ENCODE measurements at regions not wholly inside any gene's neighbourhood (a gene's known extent, or its start where the extent isn't known, plus 50 kb on each side); places are given as distances from the start of the nearest gene placed in this dataset.
"Not testable (repeated sequence)": the region's sequence is repeated elsewhere in the genome, so short reads cannot be mapped to it uniquely, and the experiment has no call there.

- Histone ChIP-seq H3K9me2 (replicated peaks; ENCODE audit: low read depth, low read length) (no peaks in the 10 kb centered on the region), H3F3A (ENCODE audit: low read depth) (no peaks in the 10 kb centered on the region), H4K20me1 (ENCODE audit: insufficient read depth, low read length, poor library complexity, severe bottlenecking) (no peaks in the 10 kb centered on the region), H3K36me3 (ENCODE audit: insufficient read depth, low read length) (no peaks in the 10 kb centered on the region), H3K4me1 (ENCODE audit: insufficient read depth, low read length, poor library complexity, severe bottlenecking) (no peaks in the 10 kb centered on the region), H2AFZ (ENCODE audit: low read length) (no peak overlapping the region), H3K79me2 (ENCODE audit: insufficient read depth, low read length) (no peaks in the 10 kb centered on the region), H3K4me3 (ENCODE audit: low read length, poor library complexity, severe bottlenecking) (no peak overlapping the region), H3K9me3 (ENCODE audit: insufficient read depth, low read depth, low read length) (no peaks in the 10 kb centered on the region), H3K4me2 (ENCODE audit: low read depth, low read length, poor library complexity, severe bottlenecking) (no peak overlapping the region), H3K27me3 (ENCODE audit: insufficient read depth, low read length, poor library complexity, severe bottlenecking) (no peaks in the 10 kb centered on the region), H3K9ac (ENCODE audit: low read depth, low read length, poor library complexity, severe bottlenecking) (no peak overlapping the region)
- TF ChIP-seq CTCF (conservative IDR thresholded peaks at IDR 0.05; ENCODE audit: low read length): no peak
- TF ChIP-seq EZH2phosphoT487 (IDR thresholded peaks at IDR 0.05; ENCODE audit: borderline replicate concordance): no peak
These were observed 66.9 kb upstream of the CHST1 start for GRCh38 chr11:45732343-45732742.

- not testable (repeated sequence) for H3F3A ChIP-seq (ENCODE audit: low read depth); H3K4me3 ChIP-seq (ENCODE audit: low read length, poor library complexity, severe bottlenecking); H3K9ac ChIP-seq (ENCODE audit: low read depth, low read length, poor library complexity, severe bottlenecking); H3K27me3 ChIP-seq (ENCODE audit: insufficient read depth, low read length, poor library complexity, severe bottlenecking); H3K4me2 ChIP-seq (ENCODE audit: low read depth, low read length, poor library complexity, severe bottlenecking); H3K4me1 ChIP-seq (ENCODE audit: insufficient read depth, low read length, poor library complexity, severe bottlenecking); H4K20me1 ChIP-seq (ENCODE audit: insufficient read depth, low read length, poor library complexity, severe bottlenecking); H3K79me2 ChIP-seq (ENCODE audit: insufficient read depth, low read length); H3K36me3 ChIP-seq (ENCODE audit: insufficient read depth, low read length); H2AFZ ChIP-seq (ENCODE audit: low read length); H3K9me3 ChIP-seq (ENCODE audit: insufficient read depth, low read depth, low read length); H3K9me2 ChIP-seq (replicated peaks; ENCODE audit: low read depth, low read length)
These were observed 65.7 kb upstream of the CHST1 start for GRCh38 chr11:45731171-45731570.

- H3K9ac ChIP-seq (ENCODE audit: low read depth, low read length, poor library complexity, severe bottlenecking): no peak overlapping the region
- H3K9me2 ChIP-seq (replicated peaks; ENCODE audit: low read depth, low read length): no peaks in the 10 kb centered on the region
- no peaks in the 10 kb centered on the region for H3K36me3 ChIP-seq (ENCODE audit: insufficient read depth, low read length)
- no peaks in the 10 kb centered on the region for H3K79me2 ChIP-seq (ENCODE audit: insufficient read depth, low read length)
- no peak overlapping the region for H2AFZ ChIP-seq (ENCODE audit: low read length)
- TF ChIP-seq EZH2phosphoT487 (IDR thresholded peaks at IDR 0.05; ENCODE audit: borderline replicate concordance) (no peak), CTCF (conservative IDR thresholded peaks at IDR 0.05; ENCODE audit: low read length) (no peak)
- H3K9me3 ChIP-seq (ENCODE audit: insufficient read depth, low read depth, low read length): no peaks in the 10 kb centered on the region
- H3K4me3 ChIP-seq (ENCODE audit: low read length, poor library complexity, severe bottlenecking): no peak overlapping the region
- H3K4me2 ChIP-seq (ENCODE audit: low read depth, low read length, poor library complexity, severe bottlenecking): no peak overlapping the region
- H3F3A ChIP-seq (ENCODE audit: low read depth): no peaks in the 10 kb centered on the region
- no peaks in the 10 kb centered on the region for H4K20me1 ChIP-seq (ENCODE audit: insufficient read depth, low read length, poor library complexity, severe bottlenecking)
- no peaks in the 10 kb centered on the region for H3K4me1 ChIP-seq (ENCODE audit: insufficient read depth, low read length, poor library complexity, severe bottlenecking)
- no peaks in the 10 kb centered on the region for H3K27me3 ChIP-seq (ENCODE audit: insufficient read depth, low read length, poor library complexity, severe bottlenecking)
These were observed 64.6 kb upstream of the CHST1 start for GRCh38 chr11:45730014-45730413.

- H3K36me3 ChIP-seq (ENCODE audit: insufficient read depth, low read length): no peaks in the 10 kb centered on the region
- no peak overlapping the region for H3K4me2 ChIP-seq (ENCODE audit: low read depth, low read length, poor library complexity, severe bottlenecking)
- no peaks in the 10 kb centered on the region for H3K27me3 ChIP-seq (ENCODE audit: insufficient read depth, low read length, poor library complexity, severe bottlenecking)
- no peaks in the 10 kb centered on the region for H3K79me2 ChIP-seq (ENCODE audit: insufficient read depth, low read length)
- H3K9me3 ChIP-seq (ENCODE audit: insufficient read depth, low read depth, low read length): no peaks in the 10 kb centered on the region
- no peak overlapping the region for H3K4me3 ChIP-seq (ENCODE audit: low read length, poor library complexity, severe bottlenecking)
- H3K9ac ChIP-seq (ENCODE audit: low read depth, low read length, poor library complexity, severe bottlenecking): no peak overlapping the region
- H3K9me2 ChIP-seq (replicated peaks; ENCODE audit: low read depth, low read length): no peaks in the 10 kb centered on the region
- TF ChIP-seq EZH2phosphoT487 (IDR thresholded peaks at IDR 0.05; ENCODE audit: borderline replicate concordance): no peak
- TF ChIP-seq CTCF (conservative IDR thresholded peaks at IDR 0.05; ENCODE audit: low read length): no peak
- H4K20me1 ChIP-seq (ENCODE audit: insufficient read depth, low read length, poor library complexity, severe bottlenecking): no peaks in the 10 kb centered on the region
- H3K4me1 ChIP-seq (ENCODE audit: insufficient read depth, low read length, poor library complexity, severe bottlenecking): no peaks in the 10 kb centered on the region
- H3F3A ChIP-seq (ENCODE audit: low read depth): no peaks in the 10 kb centered on the region
- no peak overlapping the region for H2AFZ ChIP-seq (ENCODE audit: low read length)
These were observed 61.2 kb upstream of the CHST1 start for GRCh38 chr11:45726493-45727054.
